GM23248 (cell line): ENCODE measurements at regions not wholly inside any gene's neighbourhood (a gene's known extent, or its start where the extent isn't known, plus 50 kb on each side); places are given as distances from the start of the nearest gene placed in this dataset.

Source experiments
- DNase-seq: peaks from one replicate; pipeline ENCODE4 v3.0.0-alpha.2; 2015
- H2AFZ ChIP-seq: fragments of 200-600 bp; sonication (generic); 2 replicates; pipeline ENCODE4 v1.6.1; 2016; ENCODE audit warnings: antibody characterized with exemption
- H3F3A ChIP-seq: fragments of 200-600 bp; sonication (generic); 2 replicates; pipeline ENCODE4 v1.6.1; 2016; ENCODE audit warnings: mild to moderate bottlenecking, antibody characterized with exemption, mixed run types; ENCODE audit not compliant: insufficient read depth
- H3K27ac ChIP-seq: fragments of 200-600 bp; sonication (generic); 2 replicates; pipeline ENCODE4 v1.5.1; 2016; ENCODE audit warnings: mild to moderate bottlenecking
- H3K27me3 ChIP-seq: fragments of 200-600 bp; sonication (generic); replicated peaks from 2 replicates; pipeline ENCODE4 v1.6.1; 2016; ENCODE audit warnings: mild to moderate bottlenecking; ENCODE audit not compliant: insufficient read depth
- H3K36me3 ChIP-seq: fragments of 200-600 bp; sonication (generic); 2 replicates; pipeline ENCODE4 v1.6.1; 2016; ENCODE audit warnings: low read depth, mild to moderate bottlenecking
- H3K4me1 ChIP-seq: fragments of 200-600 bp; sonication (generic); 2 replicates; pipeline ENCODE4 v1.6.1; 2016; ENCODE audit warnings: mild to moderate bottlenecking; ENCODE audit not compliant: insufficient read depth
- H3K4me2 ChIP-seq: fragments of 200-600 bp; sonication (generic); one replicate; pipeline ENCODE4 v1.6.1; 2016; ENCODE audit warnings: mild to moderate bottlenecking; ENCODE audit not compliant: unreplicated experiment
- H3K4me3 ChIP-seq: fragments of 200-600 bp; sonication (generic); 2 replicates; pipeline ENCODE4 v1.5.1; 2016; ENCODE audit warnings: mild to moderate bottlenecking
- H3K79me2 ChIP-seq: fragments of 200-600 bp; sonication (generic); 2 replicates; pipeline ENCODE4 v1.6.1; 2016; ENCODE audit warnings: mild to moderate bottlenecking; ENCODE audit not compliant: insufficient read depth
- H3K9ac ChIP-seq: fragments of 200-600 bp; sonication (generic); 2 replicates; pipeline ENCODE4 v1.6.1; 2016; ENCODE audit warnings: mild to moderate bottlenecking
- H3K9me2 ChIP-seq: fragments of 200-600 bp; sonication (generic); 2 replicates; pipeline ENCODE4 v1.6.1; 2016; ENCODE audit warnings: mixed run types, mild to moderate bottlenecking, moderate library complexity; ENCODE audit not compliant: insufficient read depth
- H3K9me3 ChIP-seq: fragments of 200-600 bp; sonication (generic); one replicate; pipeline ENCODE4 v1.6.1; 2017; ENCODE audit warnings: low read depth
- H4K20me1 ChIP-seq: fragments of 200-600 bp; sonication (generic); 2 replicates; pipeline ENCODE4 v1.6.0; 2016; ENCODE audit not compliant: insufficient read depth
- EZH2 ChIP-seq: fragments of 200-600 bp; sonication (generic); IDR thresholded peaks from 2 replicates; pipeline ENCODE4 v1.6.1; 2018; ENCODE audit warnings: antibody characterized with exemption, mild to moderate bottlenecking; ENCODE audit not compliant: insufficient read depth, poor library complexity, severe bottlenecking
- EZH2phosphoT487 ChIP-seq: fragments of 200-600 bp; sonication (generic); IDR thresholded peaks from 2 replicates; pipeline ENCODE4 v1.6.1; 2018; ENCODE audit warnings: antibody characterized with exemption, moderate library complexity, mild to moderate bottlenecking, low read depth; ENCODE audit not compliant: insufficient read depth
- WGBS, 2 experiments: methylation state at CpG; one replicate each; pipeline ENCODE4 v1.1.6; 2015 to 2017; ENCODE audit warnings: low lambda C conversion rate in 2 of 2, low coverage in 1 of 2; ENCODE audit errors: missing lambda C conversion rate in 2 of 2; 5-methylcytosine and 5-hydroxymethylcytosine counted together
- in situ Hi-C: fragments of 300-500 bp; cut with MboI; formaldehyde crosslinking; loops from 2 replicates; pipeline ENCODE4 v1.15.0; 2020

DNA sequence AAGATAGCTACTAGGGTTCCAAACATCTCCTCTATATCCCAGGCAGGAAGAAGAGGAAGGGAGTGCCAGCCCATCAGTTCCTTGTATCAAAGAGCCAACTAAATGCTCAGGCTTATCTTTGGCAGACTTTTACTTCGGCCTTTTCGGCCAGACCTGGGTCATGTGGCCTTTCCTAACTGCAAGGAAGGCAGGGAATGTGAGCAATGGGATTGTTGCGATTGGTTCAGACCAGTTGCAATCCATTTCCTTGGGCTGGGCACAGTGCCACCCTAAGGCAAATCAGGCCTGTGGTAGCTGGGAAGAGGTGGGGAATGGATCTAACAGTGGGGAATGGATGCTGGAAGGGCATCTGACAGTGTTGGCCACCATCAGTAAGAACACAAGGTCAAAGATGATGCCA lies 109.9 kb downstream of the RPS24 start:
- H3K27me3 ChIP-seq = peaks cover 15% of the 10 kb centered on the region
- in situ Hi-C loops = no loop called here
- H3K4me3 ChIP-seq = no peak overlapping the region
- H3K9me3 ChIP-seq = no peaks in the 10 kb centered on the region
- no peak overlapping the region for H3K9ac ChIP-seq
- TF ChIP-seq EZH2phosphoT487 (no peak), EZH2 (no peak)
- H3K4me2 ChIP-seq = no peak overlapping the region
- no peak overlapping the region for H3K27ac ChIP-seq
- no peaks in the 10 kb centered on the region for H3K9me2 ChIP-seq
- WGBS, 2 experiments = 78 to 98% methylated on average over 3 of the region's 3 CpGs
- H3K36me3 ChIP-seq = no peaks in the 10 kb centered on the region
- no peaks in the 10 kb centered on the region for H4K20me1 ChIP-seq
- no peak overlapping the region for H2AFZ ChIP-seq
- H3K4me1 ChIP-seq = no peaks in the 10 kb centered on the region
- no peak for DNase-seq
- H3K79me2 ChIP-seq = no peaks in the 10 kb centered on the region
- H3F3A ChIP-seq = no peaks in the 10 kb centered on the region

DNA sequence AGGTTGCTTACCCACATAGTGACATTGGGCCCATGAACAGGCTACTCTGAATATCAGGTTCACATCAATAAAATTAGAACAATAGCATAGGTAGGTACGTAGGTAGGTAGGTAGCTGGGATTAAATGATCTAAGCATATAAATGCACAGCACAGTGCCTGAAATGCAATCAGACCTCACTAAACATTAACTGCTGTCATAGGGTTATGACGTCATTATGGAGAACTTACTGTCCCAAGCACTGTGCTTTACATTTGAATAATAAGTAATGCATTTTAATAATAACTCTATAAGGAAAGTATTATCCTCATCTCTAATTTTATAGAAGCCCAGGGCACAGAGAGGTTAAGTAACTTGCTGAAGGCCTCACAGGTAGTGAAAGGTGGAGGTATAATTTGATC lies 112.5 kb downstream of the RPS24 start:
- 66 to 69% methylated on average over 2 of the region's 2 CpGs for WGBS, 2 experiments
- in situ Hi-C loops = no loop called here
- Histone ChIP-seq H3K4me1 (no peaks in the 10 kb centered on the region; the same call in 1 of the 2 replicates), H3K9me2 (no peaks in the 10 kb centered on the region), H3K36me3 (no peaks in the 10 kb centered on the region), H3K27me3 (peaks cover 15% of the 10 kb centered on the region), H3K9ac (no peak overlapping the region), H3K9me3 (no peaks in the 10 kb centered on the region), H3K27ac (no peak overlapping the region), H3K79me2 (no peaks in the 10 kb centered on the region), H3F3A (no peaks in the 10 kb centered on the region), H3K4me3 (no peak overlapping the region), H4K20me1 (no peaks in the 10 kb centered on the region), H3K4me2 (no peak overlapping the region), H2AFZ (no peak overlapping the region)
- DNase-seq = no peak
- TF ChIP-seq EZH2 = no peak
- TF ChIP-seq EZH2phosphoT487 = no peak

DNA sequence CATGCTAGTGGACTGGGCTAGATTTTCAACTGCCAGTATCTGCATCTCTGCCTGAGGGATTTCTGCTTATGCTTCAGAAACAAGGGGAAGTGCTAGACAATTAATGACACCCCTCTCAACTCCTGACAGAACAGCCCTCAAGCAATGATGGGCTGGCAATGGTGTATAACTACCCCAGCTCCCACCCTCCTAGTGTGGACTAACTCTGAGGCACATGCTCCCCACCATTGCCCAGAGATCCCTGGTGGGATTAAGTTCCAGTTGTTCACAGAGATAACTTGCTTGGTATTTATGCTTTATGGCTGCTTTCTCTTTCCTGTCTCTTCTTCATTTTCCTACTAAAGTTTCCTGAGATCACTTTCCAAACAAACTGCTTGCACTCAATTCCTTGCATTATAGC lies 113.5 kb downstream of the RPS24 start:
- Histone ChIP-seq H4K20me1 (no peaks in the 10 kb centered on the region), H3K9me2 (no peaks in the 10 kb centered on the region), H3K27ac (no peak overlapping the region), H3K36me3 (no peaks in the 10 kb centered on the region), H3K27me3 (peaks cover 14% of the 10 kb centered on the region), H3F3A (no peaks in the 10 kb centered on the region), H3K9me3 (no peaks in the 10 kb centered on the region), H3K9ac (no peak overlapping the region), H3K79me2 (no peaks in the 10 kb centered on the region), H3K4me3 (no peak overlapping the region), H3K4me2 (no peak overlapping the region), H2AFZ (no peak overlapping the region), H3K4me1 (no peaks in the 10 kb centered on the region; the same call in 1 of the 2 replicates)
- no peak for DNase-seq
- TF ChIP-seq EZH2 = no peak
- TF ChIP-seq EZH2phosphoT487 = no peak
- in situ Hi-C loops = no loop called here

DNA sequence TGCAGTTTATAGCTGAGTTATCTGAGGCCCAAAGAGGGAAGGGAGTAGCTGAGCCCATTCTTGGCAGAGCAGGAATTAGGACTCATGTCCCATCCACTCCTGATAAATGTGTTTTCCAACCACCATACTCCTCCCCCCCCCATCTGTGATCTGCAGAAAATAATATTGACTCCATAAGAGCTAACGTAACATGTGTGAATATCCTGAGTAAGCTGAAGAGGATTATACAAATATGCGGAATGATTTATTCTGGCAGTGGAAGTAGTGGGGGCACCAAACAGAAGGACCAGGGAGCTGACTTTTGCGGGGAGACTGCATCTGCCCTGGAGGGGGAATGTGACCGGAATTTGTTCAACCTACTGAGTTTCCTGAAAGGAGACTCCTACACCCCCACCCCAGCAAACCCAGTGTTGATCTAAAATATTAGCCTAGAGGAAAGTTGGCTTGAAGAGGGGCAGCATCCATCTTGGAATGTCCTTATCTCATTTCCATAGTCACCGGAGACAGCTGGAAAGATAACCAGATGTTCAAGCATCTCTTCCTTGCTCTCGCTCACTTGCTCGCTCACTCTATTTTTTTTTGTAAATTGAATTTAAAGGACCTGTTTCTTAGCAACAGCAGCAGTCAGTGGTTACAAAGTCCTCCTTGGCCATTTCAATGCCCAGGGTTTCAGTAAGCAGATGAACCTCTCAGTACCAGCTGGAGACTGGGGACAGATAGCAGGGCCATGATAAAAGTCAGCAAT lies 114.7 kb downstream of the RPS24 start:
- Histone ChIP-seq H3K36me3 (no peaks in the 10 kb centered on the region), H3K27me3 (peaks cover 3% of the 10 kb centered on the region; the same call in 1 of the 2 replicates), H3K4me3 (no peak overlapping the region), H3K9me3 (no peaks in the 10 kb centered on the region), H4K20me1 (no peaks in the 10 kb centered on the region), H2AFZ (no peak overlapping the region), H3K4me2 (no peak overlapping the region), H3F3A (no peaks in the 10 kb centered on the region), H3K9me2 (no peaks in the 10 kb centered on the region), H3K9ac (no peak overlapping the region), H3K27ac (no peak overlapping the region), H3K4me1 (no peaks in the 10 kb centered on the region; the same call in 1 of the 2 replicates), H3K79me2 (no peaks in the 10 kb centered on the region)
- TF ChIP-seq EZH2 = no peak
- no peak for TF ChIP-seq EZH2phosphoT487
- in situ Hi-C loops = no loop called here
- WGBS, 2 experiments = 80 to 89% methylated on average over 7 of the region's 7 CpGs
- no peak for DNase-seq
